ENCODE measurements at regions not wholly inside any gene's neighbourhood (a gene's known extent, or its start where the extent isn't known, plus 50 kb on each side); places are given as distances from the start of the nearest gene placed in this dataset.

GRCh38 chr22:47663615-47664605 is 901.5 kb downstream of the TBC1D22A start:
- TF ChIP-seq, protein P1, sequence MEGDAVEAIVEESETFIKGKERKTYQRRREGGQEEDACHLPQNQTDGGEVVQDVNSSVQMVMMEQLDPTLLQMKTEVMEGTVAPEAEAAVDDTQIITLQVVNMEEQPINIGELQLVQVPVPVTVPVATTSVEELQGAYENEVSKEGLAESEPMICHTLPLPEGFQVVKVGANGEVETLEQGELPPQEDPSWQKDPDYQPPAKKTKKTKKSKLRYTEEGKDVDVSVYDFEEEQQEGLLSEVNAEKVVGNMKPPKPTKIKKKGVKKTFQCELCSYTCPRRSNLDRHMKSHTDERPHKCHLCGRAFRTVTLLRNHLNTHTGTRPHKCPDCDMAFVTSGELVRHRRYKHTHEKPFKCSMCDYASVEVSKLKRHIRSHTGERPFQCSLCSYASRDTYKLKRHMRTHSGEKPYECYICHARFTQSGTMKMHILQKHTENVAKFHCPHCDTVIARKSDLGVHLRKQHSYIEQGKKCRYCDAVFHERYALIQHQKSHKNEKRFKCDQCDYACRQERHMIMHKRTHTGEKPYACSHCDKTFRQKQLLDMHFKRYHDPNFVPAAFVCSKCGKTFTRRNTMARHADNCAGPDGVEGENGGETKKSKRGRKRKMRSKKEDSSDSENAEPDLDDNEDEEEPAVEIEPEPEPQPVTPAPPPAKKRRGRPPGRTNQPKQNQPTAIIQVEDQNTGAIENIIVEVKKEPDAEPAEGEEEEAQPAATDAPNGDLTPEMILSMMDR (IDR thresholded peaks at IDR 0.05; ENCODE audit: insufficient read depth, low read length, poor library complexity, severe bottlenecking): no peak
- TF ChIP-seq EZH2phosphoT487 (conservative IDR thresholded peaks at IDR 0.05; ENCODE audit: low read length): no peak
- H3K9me3 ChIP-seq (ENCODE audit: insufficient read depth, low read length): 0 out of 2 replicates have a peak, but pooled peaks cover 4% of the 10 kb centered on the region

DNA sequence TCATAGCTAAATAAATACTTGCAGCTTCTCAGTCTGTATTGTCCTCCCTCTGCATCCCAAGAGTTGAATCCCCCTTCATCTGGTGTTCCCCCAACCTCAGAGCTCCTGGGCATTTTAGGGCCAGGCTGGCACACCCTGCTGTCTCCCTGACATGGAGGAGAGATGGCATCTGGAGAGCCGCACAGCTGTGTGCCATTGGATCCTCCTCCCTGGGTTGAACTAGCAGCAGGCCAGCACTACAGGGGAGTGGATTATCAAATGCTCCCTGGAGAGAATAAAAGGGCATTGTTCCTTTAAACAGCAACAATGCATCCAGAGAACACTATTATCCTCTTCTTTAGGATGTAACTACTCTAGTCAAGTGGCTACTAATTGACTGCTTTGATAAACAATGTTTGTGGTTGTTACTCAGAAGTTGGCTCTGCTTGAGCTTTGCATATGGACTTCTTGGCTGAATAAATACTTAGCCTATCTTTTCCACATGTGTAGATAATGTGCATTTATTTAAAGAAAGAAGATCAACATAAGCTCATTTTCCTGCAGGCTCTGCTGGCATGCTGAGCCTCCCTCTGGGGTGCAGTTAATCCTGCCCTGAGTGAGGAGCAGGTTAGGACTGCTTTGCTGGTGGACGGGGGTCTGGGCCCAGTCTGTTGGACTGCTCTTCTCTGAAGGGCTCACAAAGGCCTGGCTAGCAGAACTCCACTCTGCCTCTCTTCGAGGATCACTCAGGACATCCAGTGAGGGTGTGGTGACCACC is 897.2 kb downstream of the TBC1D22A start:
- Histone ChIP-seq H4K20me1 (ENCODE audit: low read depth, low read length) (no peaks in the 10 kb centered on the region), H3F3A (ENCODE audit: insufficient read depth) (no peaks in the 10 kb centered on the region), H3K79me2 (ENCODE audit: insufficient read depth, low read length) (no peaks in the 10 kb centered on the region), H3K9me3 (ENCODE audit: insufficient read depth, low read length) (peaks cover 11% of the 10 kb centered on the region; the same call in 1 of the 2 replicates), H3K9ac (ENCODE audit: low read length) (no peak overlapping the region), H3K36me3 (ENCODE audit: low read length) (no peaks in the 10 kb centered on the region), H3K27ac (ENCODE audit: low read depth, low read length) (no peak overlapping the region), H3K4me3 (ENCODE audit: insufficient read depth, low read length, poor library complexity, severe bottlenecking) (no peak overlapping the region), H2AFZ (ENCODE audit: low read depth, low read length, severe bottlenecking) (no peak overlapping the region), H3K9me2 (replicated peaks; ENCODE audit: insufficient read depth, low read length) (no peaks in the 10 kb centered on the region), H3K27me3 (ENCODE audit: low read length) (no peaks in the 10 kb centered on the region), H3K4me2 (ENCODE audit: low read depth, low read length, poor library complexity, severe bottlenecking) (no peak overlapping the region)
- TF ChIP-seq EZH2phosphoT487 (conservative IDR thresholded peaks at IDR 0.05; ENCODE audit: low read length): no peak
- TF ChIP-seq, protein P1 (IDR thresholded peaks at IDR 0.05; ENCODE audit: insufficient read depth, low read length, poor library complexity, severe bottlenecking): no peak

More at GRCh38 chr22:47663615-47664605, 901.5 kb downstream of the TBC1D22A start:
- Histone ChIP-seq H3K9ac (ENCODE audit: low read length) (no peak overlapping the region), H3K9me2 (replicated peaks; ENCODE audit: insufficient read depth, low read length) (no peaks in the 10 kb centered on the region), H3F3A (ENCODE audit: insufficient read depth) (no peaks in the 10 kb centered on the region), H3K4me2 (ENCODE audit: low read depth, low read length, poor library complexity, severe bottlenecking) (no peak overlapping the region), H3K79me2 (ENCODE audit: insufficient read depth, low read length) (no peaks in the 10 kb centered on the region), H3K27me3 (ENCODE audit: low read length) (no peaks in the 10 kb centered on the region), H3K36me3 (ENCODE audit: low read length) (no peaks in the 10 kb centered on the region), H3K27ac (ENCODE audit: low read depth, low read length) (no peak overlapping the region), H2AFZ (ENCODE audit: low read depth, low read length, severe bottlenecking) (no peak overlapping the region), H3K4me3 (ENCODE audit: insufficient read depth, low read length, poor library complexity, severe bottlenecking) (no peak overlapping the region), H4K20me1 (ENCODE audit: low read depth, low read length) (no peaks in the 10 kb centered on the region)

- H3K27me3 ChIP-seq (ENCODE audit: low read length): no peaks in the 10 kb centered on the region
- H3K9ac ChIP-seq (ENCODE audit: low read length): no peak overlapping the region
- H3K9me3 ChIP-seq (ENCODE audit: insufficient read depth, low read length): peaks cover 7% of the 10 kb centered on the region; the same call in 1 of the 2 replicates
- TF ChIP-seq, protein P1 (IDR thresholded peaks at IDR 0.05; ENCODE audit: insufficient read depth, low read length, poor library complexity, severe bottlenecking): no peak
- no peak for TF ChIP-seq EZH2phosphoT487 (conservative IDR thresholded peaks at IDR 0.05; ENCODE audit: low read length)
- H3K4me2 ChIP-seq (ENCODE audit: low read depth, low read length, poor library complexity, severe bottlenecking): no peak overlapping the region
- H2AFZ ChIP-seq (ENCODE audit: low read depth, low read length, severe bottlenecking): no peak overlapping the region
- no peaks in the 10 kb centered on the region for H3K36me3 ChIP-seq (ENCODE audit: low read length)
- no peak overlapping the region for H3K27ac ChIP-seq (ENCODE audit: low read depth, low read length)
- H4K20me1 ChIP-seq (ENCODE audit: low read depth, low read length): no peaks in the 10 kb centered on the region
- H3K4me3 ChIP-seq (ENCODE audit: insufficient read depth, low read length, poor library complexity, severe bottlenecking): no peak overlapping the region
- H3F3A ChIP-seq (ENCODE audit: insufficient read depth): no peaks in the 10 kb centered on the region
- H3K79me2 ChIP-seq (ENCODE audit: insufficient read depth, low read length): no peaks in the 10 kb centered on the region
- H3K9me2 ChIP-seq (replicated peaks; ENCODE audit: insufficient read depth, low read length): no peaks in the 10 kb centered on the region
These were observed 895.7 kb downstream of the TBC1D22A start for GRCh38 chr22:47658182-47658581.
